ENCODE measurements at regions not wholly inside any gene's neighbourhood (a gene's known extent, or its start where the extent isn't known, plus 50 kb on each side); places are given as distances from the start of the nearest gene placed in this dataset.

DNA sequence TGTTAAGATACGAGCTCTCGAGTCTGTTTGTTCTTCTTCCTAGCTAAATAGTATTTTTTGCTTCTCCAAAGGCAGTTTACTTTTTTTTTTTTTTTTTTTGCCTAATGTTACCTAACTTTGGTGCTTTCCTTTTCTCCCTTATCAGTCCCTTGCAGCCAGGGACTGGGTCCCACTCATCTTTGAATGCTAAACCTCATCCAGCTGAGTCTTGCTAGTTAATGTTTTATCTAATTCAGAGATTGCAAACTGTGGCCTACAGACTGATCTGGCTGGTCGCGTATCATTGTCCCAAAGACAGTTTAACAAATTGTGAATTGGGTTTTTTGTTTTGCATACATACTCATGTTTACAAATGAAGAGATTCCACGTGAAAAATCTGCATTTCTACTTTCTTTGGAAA, 95.7 kb upstream of the EFNA5 start:
- TF ChIP-seq, protein P1, sequence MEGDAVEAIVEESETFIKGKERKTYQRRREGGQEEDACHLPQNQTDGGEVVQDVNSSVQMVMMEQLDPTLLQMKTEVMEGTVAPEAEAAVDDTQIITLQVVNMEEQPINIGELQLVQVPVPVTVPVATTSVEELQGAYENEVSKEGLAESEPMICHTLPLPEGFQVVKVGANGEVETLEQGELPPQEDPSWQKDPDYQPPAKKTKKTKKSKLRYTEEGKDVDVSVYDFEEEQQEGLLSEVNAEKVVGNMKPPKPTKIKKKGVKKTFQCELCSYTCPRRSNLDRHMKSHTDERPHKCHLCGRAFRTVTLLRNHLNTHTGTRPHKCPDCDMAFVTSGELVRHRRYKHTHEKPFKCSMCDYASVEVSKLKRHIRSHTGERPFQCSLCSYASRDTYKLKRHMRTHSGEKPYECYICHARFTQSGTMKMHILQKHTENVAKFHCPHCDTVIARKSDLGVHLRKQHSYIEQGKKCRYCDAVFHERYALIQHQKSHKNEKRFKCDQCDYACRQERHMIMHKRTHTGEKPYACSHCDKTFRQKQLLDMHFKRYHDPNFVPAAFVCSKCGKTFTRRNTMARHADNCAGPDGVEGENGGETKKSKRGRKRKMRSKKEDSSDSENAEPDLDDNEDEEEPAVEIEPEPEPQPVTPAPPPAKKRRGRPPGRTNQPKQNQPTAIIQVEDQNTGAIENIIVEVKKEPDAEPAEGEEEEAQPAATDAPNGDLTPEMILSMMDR (IDR thresholded peaks at IDR 0.05 in 4 of 5, conservative IDR thresholded peaks at IDR 0.05 in 1 of 5): no peak
- no peak for TF ChIP-seq POLR2A (IDR thresholded peaks at IDR 0.05)
